Endothelial cell of umbilical vein (primary cell): ENCODE measurements at regions not wholly inside any gene's neighbourhood (a gene's known extent, or its start where the extent isn't known, plus 50 kb on each side); places are given as distances from the start of the nearest gene placed in this dataset.

Source experiments
- BruUV-seq: library from RNA; stranded (reverse); fragments of 400-500 nt; replicated peaks from 2 replicates; lab custom pipeline; 2021; lab: Mats Ljungman, UMichigan
- CTCF ChIA-PET: fragments of 300-600, 350-600 bp; sonication (Branson Sonifier 250); formaldehyde crosslinking; loops from one replicate; lab custom pipeline; 2021; ENCODE audit warnings: antibody characterized with exemption, inconsistent platforms; lab: Charles Lee
- POLR2A ChIA-PET: fragments of 300-600, 350-600 bp; sonication (Branson Sonifier 250); formaldehyde crosslinking; loops from one replicate; lab custom pipeline; 2021; ENCODE audit warnings: antibody characterized with exemption, inconsistent platforms; lab: Charles Lee
- DNase-seq: peaks from one replicate; pipeline ENCODE4 v3.0.0-alpha.2; 2011; ENCODE audit warnings: low read depth, low spot score
- FAIRE-seq: peaks from 2 replicates; lab custom pipeline; 2011; peaks lifted over from hg19 to GRCh38; lab: Jason Lieb, UNC
- H2AFZ ChIP-seq: 2 replicates; pipeline ENCODE4 v1.6.0; 2012; ENCODE audit warnings: low read depth, low read length, control low read depth, inconsistent platforms
- H3K27ac ChIP-seq: 2 replicates; pipeline ENCODE4 v1.5.1; 2011; ENCODE audit warnings: low read depth, mild to moderate bottlenecking, control low read depth, low read length, moderate library complexity; ENCODE audit not compliant: insufficient read depth
- H3K27me3 ChIP-seq, 2 experiments: 2 replicates each; pipeline versions ENCODE4 v1.6.0 to v1.6.1; 2011; ENCODE audit warnings: low read length in 2 of 2, mixed read lengths in 1 of 2; ENCODE audit not compliant: control insufficient read depth in 2 of 2, insufficient read depth in 2 of 2
- H3K36me3 ChIP-seq, 2 experiments: 2 replicates in 1 of 2; 3 replicates in 1 of 2; pipeline ENCODE4 v1.5.1; 2011; ENCODE audit warnings: low read length in 2 of 2, mild to moderate bottlenecking in 1 of 2, moderate library complexity in 1 of 2; ENCODE audit not compliant: control insufficient read depth in 2 of 2, insufficient read depth in 2 of 2; ENCODE audit errors: extremely low read depth in 1 of 2
- H3K4me1 ChIP-seq: 3 replicates; pipeline ENCODE4 v1.5.1; 2011; ENCODE audit warnings: mild to moderate bottlenecking, low read length; ENCODE audit not compliant: control insufficient read depth, insufficient read depth; ENCODE audit errors: extremely low read depth
- H3K4me2 ChIP-seq: 2 replicates; pipeline ENCODE4 v1.6.1; 2011; ENCODE audit warnings: low read length, control low read depth, mixed read lengths; ENCODE audit not compliant: insufficient read depth
- H3K4me3 ChIP-seq, 3 experiments: fragments of 200-600 bp in 1 of 3; sonication (generic), shearing (Covaris generic) in 1 of 3; replicated peaks in 1 of 3; 2 replicates each; pipeline ENCODE4 v1.5.1; 2011 to 2016; ENCODE audit warnings: control low read depth in 3 of 3, low read length in 3 of 3, mild to moderate bottlenecking in 2 of 3, inconsistent platforms in 1 of 3, low read depth in 1 of 3, moderate library complexity in 1 of 3; ENCODE audit not compliant: insufficient read depth in 1 of 3
- H3K79me2 ChIP-seq: 2 replicates; pipeline ENCODE4 v1.6.0; 2012; ENCODE audit warnings: low read length, inconsistent platforms; ENCODE audit not compliant: control insufficient read depth, insufficient read depth
- H3K9ac ChIP-seq: replicated peaks from 2 replicates; pipeline ENCODE3; 2011; ENCODE audit warnings: low read length, control low read depth; ENCODE audit not compliant: insufficient read depth; ENCODE audit errors: extremely low read depth
- H3K9me1 ChIP-seq: replicated peaks from 3 replicates; pipeline ENCODE4 v1.6.0; 2011; ENCODE audit warnings: mild to moderate bottlenecking, low read length; ENCODE audit not compliant: control insufficient read depth, insufficient read depth; ENCODE audit errors: extremely low read depth
- H3K9me3 ChIP-seq: replicated peaks from 2 replicates; pipeline ENCODE4 v1.5.1; 2012; ENCODE audit warnings: low read length, inconsistent platforms; ENCODE audit not compliant: control insufficient read depth, insufficient read depth
- H4K20me1 ChIP-seq: replicated peaks from 2 replicates; pipeline ENCODE3; 2011; ENCODE audit warnings: mild to moderate bottlenecking, low read length; ENCODE audit not compliant: control insufficient read depth, insufficient read depth; ENCODE audit errors: extremely low read depth
- CTCF ChIP-seq, 2 donors: IDR thresholded peaks; 1 replicate in 1 of 2; 2 replicates in 1 of 2; pipeline ENCODE4 v1.5.1; 2011; ENCODE audit warnings: low read length in 2 of 2, mild to moderate bottlenecking in 2 of 2, moderate library complexity in 2 of 2, control low read depth in 1 of 2, inconsistent platforms in 1 of 2, low read depth in 1 of 2; ENCODE audit not compliant: insufficient read depth in 1 of 2; ENCODE audit errors: extremely low read depth in 1 of 2
- EZH2 ChIP-seq: IDR thresholded peaks from 2 replicates; pipeline ENCODE4 v1.6.1; 2012; ENCODE audit warnings: borderline replicate concordance, low read depth, mild to moderate bottlenecking, moderate library complexity, low read length, inconsistent platforms; ENCODE audit not compliant: severe bottlenecking
- FOS ChIP-seq: IDR thresholded peaks from 2 replicates; pipeline ENCODE4 v1.6.1; 2011; ENCODE audit warnings: mild to moderate bottlenecking, low read length, moderate library complexity, borderline replicate concordance; ENCODE audit not compliant: insufficient read depth
- GATA2 ChIP-seq: IDR thresholded peaks from 2 replicates; pipeline ENCODE4 v1.7.0; 2011; ENCODE audit warnings: low read depth, mild to moderate bottlenecking, moderate library complexity, mixed read lengths, low read length; ENCODE audit not compliant: insufficient read length, insufficient read depth
- JUN ChIP-seq: IDR thresholded peaks from 2 replicates; pipeline ENCODE4 v1.6.1; 2011; ENCODE audit warnings: borderline replicate concordance, low read depth; ENCODE audit not compliant: insufficient read length, insufficient read depth
- MAX ChIP-seq: IDR thresholded peaks from 2 replicates; pipeline ENCODE4 v1.6.1; 2011; ENCODE audit not compliant: insufficient read depth, insufficient read length
- MYC ChIP-seq: IDR thresholded peaks from one replicate; pipeline ENCODE4 v1.6.1; 2011; ENCODE audit warnings: mild to moderate bottlenecking, low read depth, low read length
- POLR2A ChIP-seq: IDR thresholded peaks from 2 replicates; pipeline ENCODE4 v1.6.1; 2012; ENCODE audit warnings: low read depth, mild to moderate bottlenecking, control low read depth, low read length
- POLR2AphosphoS5 ChIP-seq: IDR thresholded peaks from 2 replicates; pipeline ENCODE4 v1.6.1; 2012; ENCODE audit warnings: low read depth, mild to moderate bottlenecking, control low read depth, low read length, moderate library complexity; ENCODE audit not compliant: insufficient read depth
- dilution Hi-C: fragments of 300-500 bp; cut with MboI; formaldehyde crosslinking; loops from one replicate; pipeline ENCODE4 v1.15.0; 2019; ENCODE audit warnings: low sequenced_read_pairs; ENCODE audit not compliant: extremely low pct_ligation_motif_present
- intact Hi-C: fragments of 100-400 bp; cut with micrococcal nuclease; formaldehyde crosslinking; loops from one replicate; pipeline ENCODE4 v1.10.0; 2022

DNA sequence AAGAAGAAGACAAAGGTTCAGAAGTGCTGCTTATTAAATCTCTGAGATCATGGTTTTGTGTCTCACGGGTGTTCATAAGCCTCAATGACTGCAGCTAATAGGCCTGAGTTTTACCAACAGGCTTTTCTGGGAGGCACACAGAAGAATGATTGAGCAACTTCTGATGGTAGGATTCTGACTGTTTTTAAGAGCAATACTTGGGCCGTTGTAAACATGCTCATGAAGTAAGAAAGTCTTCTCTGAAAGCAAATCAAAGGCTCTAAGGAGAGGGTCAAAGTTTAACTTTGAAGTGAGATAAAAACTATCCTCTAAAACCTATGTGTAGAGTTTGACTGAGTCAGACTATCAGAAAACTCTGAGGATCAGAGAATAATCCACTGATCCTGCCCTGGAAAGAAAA, 390.9 kb upstream of the DAB2 start:
- H3K9me3 ChIP-seq, result no peaks in the 10 kb centered on the region
- no TSS peak for BruUV-seq
- DNase-seq (no peak), FAIRE-seq (no peak)
- intact Hi-C loops (no loop called here), dilution Hi-C loops (no loop called here)
- H3K9me1 ChIP-seq, result no peaks in the 10 kb centered on the region
- H3K4me2 ChIP-seq, result no peak overlapping the region
- no peaks in the 10 kb centered on the region for H4K20me1 ChIP-seq
- no peaks in the 10 kb centered on the region for H3K79me2 ChIP-seq
- H3K4me1 ChIP-seq, result no peaks in the 10 kb centered on the region
- ChIA-PET POLR2A (no interaction called here), CTCF (interaction anchor here (0.5 kb wide), 1 partner anchor 133 kb away, joined by 3 read pairs; no protein-coding TSS in a partner anchor)
- H3K36me3 ChIP-seq, result no peaks in the 10 kb centered on the region
- H3K9ac ChIP-seq, result no peak overlapping the region
- no peaks in the 10 kb centered on the region for H3K27me3 ChIP-seq
- H3K27ac ChIP-seq, result no peak overlapping the region
- H3K4me3 ChIP-seq, result no peak overlapping the region
- H2AFZ ChIP-seq, result no peak overlapping the region
- TF ChIP-seq MYC (no peak), GATA2 (no peak), EZH2 (no peak), FOS (no peak), POLR2A (no peak), MAX (no peak), POLR2AphosphoS5 (no peak), CTCF (IDR thresholded peaks at IDR 0.05; ENCODE audit: extremely low read depth in 1 of 2, insufficient read depth in 1 of 2, low read depth in 1 of 2, low read length in 2 of 2) (no peak), JUN (no peak)
